Fibroblast of lung (primary cell): ENCODE measurements at regions not wholly inside any gene's neighbourhood (a gene's known extent, or its start where the extent isn't known, plus 50 kb on each side); places are given as distances from the start of the nearest gene placed in this dataset.

ENCODE experiments used
- EZH2 ChIP-seq: IDR thresholded peaks from 2 replicates; pipeline ENCODE4 v1.5.1; 2012; ENCODE audit warnings: low read length, control low read depth, mild to moderate bottlenecking; ENCODE audit errors: missing control alignments
- TF ChIP-seq, protein P1 (sequence below), 2 donors: IDR thresholded peaks in 1 of 2; conservative IDR thresholded peaks in 1 of 2; 1 replicate in 1 of 2; 2 replicates in 1 of 2; pipeline ENCODE4 v1.5.1; 2011 to 2012; ENCODE audit warnings: low read length in 2 of 2, control low read depth in 1 of 2, inconsistent platforms in 1 of 2, low read depth in 1 of 2, mild to moderate bottlenecking in 1 of 2

DNA sequence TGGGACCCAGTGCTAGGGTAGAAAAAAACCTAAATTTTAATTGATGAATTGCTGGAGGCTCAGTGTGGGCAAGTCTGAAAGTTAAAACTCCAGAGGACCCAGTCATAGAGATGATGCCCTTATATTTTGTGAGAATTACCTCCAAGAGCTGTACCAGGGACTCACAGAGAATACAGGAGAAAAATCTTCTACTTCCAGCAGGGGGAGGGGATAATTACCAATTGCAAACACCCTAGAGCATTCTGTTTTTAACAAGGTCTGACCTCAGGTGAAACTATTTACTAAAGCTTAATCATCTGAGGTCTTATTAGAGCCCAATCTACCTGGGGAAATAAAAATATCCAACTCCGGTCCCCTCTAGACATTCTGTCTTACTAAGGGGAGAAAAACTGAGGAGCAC is 994.7 kb upstream of the MIR17HG start:
- TF ChIP-seq EZH2: no peak
- TF ChIP-seq, protein P1, sequence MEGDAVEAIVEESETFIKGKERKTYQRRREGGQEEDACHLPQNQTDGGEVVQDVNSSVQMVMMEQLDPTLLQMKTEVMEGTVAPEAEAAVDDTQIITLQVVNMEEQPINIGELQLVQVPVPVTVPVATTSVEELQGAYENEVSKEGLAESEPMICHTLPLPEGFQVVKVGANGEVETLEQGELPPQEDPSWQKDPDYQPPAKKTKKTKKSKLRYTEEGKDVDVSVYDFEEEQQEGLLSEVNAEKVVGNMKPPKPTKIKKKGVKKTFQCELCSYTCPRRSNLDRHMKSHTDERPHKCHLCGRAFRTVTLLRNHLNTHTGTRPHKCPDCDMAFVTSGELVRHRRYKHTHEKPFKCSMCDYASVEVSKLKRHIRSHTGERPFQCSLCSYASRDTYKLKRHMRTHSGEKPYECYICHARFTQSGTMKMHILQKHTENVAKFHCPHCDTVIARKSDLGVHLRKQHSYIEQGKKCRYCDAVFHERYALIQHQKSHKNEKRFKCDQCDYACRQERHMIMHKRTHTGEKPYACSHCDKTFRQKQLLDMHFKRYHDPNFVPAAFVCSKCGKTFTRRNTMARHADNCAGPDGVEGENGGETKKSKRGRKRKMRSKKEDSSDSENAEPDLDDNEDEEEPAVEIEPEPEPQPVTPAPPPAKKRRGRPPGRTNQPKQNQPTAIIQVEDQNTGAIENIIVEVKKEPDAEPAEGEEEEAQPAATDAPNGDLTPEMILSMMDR (conservative IDR thresholded peaks at IDR 0.05 in 1 of 2, IDR thresholded peaks at IDR 0.05 in 1 of 2; ENCODE audit: low read depth in 1 of 2, low read length in 2 of 2): no peak
